Skin epidermis (tissue), 12 donors: ENCODE measurements at regions not wholly inside any gene's neighbourhood (a gene's known extent, or its start where the extent isn't known, plus 50 kb on each side); places are given as distances from the start of the nearest gene placed in this dataset.
"Not testable (repeated sequence)": the region's sequence is repeated elsewhere in the genome, so short reads cannot be mapped to it uniquely, and the experiment has no call there.

Experiments used
- H3K27ac ChIP-seq, 21 experiments: fragments of 200-600 bp; sonication (generic) in 11 of 21; one replicate each; pipeline ENCODE4 v1.5.0; 2020; ENCODE audit warnings: mild to moderate bottlenecking in 3 of 21, inconsistent platforms in 2 of 21, moderate library complexity in 2 of 21
- H3K4me3 ChIP-seq, 7 experiments: fragments of 200-600 bp; sonication (generic) in 2 of 7; one replicate each; pipeline ENCODE4 v1.5.0; 2020; ENCODE audit warnings: inconsistent platforms in 2 of 7, mild to moderate bottlenecking in 2 of 7, moderate library complexity in 1 of 7

- no peak overlapping the region for H3K27ac ChIP-seq
- H3K4me3 ChIP-seq: no peak overlapping the region
Measured at GRCh38 chr18:78818961-78819360, 160.7 kb upstream of the SALL3 start.

- H3K27ac ChIP-seq: no peak overlapping the region
Measured at GRCh38 chr18:78820161-78820834, 159.3 kb upstream of the SALL3 start.

GRCh38 chr18:78821396-78821795, 158.2 kb upstream of the SALL3 start:
- Histone ChIP-seq H3K27ac (no peak overlapping the region), H3K4me3 (no peak overlapping the region)

More at GRCh38 chr18:78820161-78820834, 159.3 kb upstream of the SALL3 start:
- H3K4me3 ChIP-seq: no peak overlapping the region

- Histone ChIP-seq H3K27ac (no peak overlapping the region), H3K4me3 (no peak overlapping the region)
Measured at GRCh38 chr18:78822171-78822948, 157.3 kb upstream of the SALL3 start.

- H3K27ac ChIP-seq: no peak overlapping the region
- H3K4me3 ChIP-seq: no peak overlapping the region
Measured at GRCh38 chr18:78822949-78823285, 156.7 kb upstream of the SALL3 start.

- Histone ChIP-seq H3K27ac (no peak overlapping the region), H3K4me3 (no peak overlapping the region)
Measured at GRCh38 chr18:78825168-78825567, 154.4 kb upstream of the SALL3 start.

GRCh38 chr18:78826631-78827030, 153.0 kb upstream of the SALL3 start:
- H3K27ac ChIP-seq: no peak overlapping the region
- H3K4me3 ChIP-seq: no peak overlapping the region

GRCh38 chr18:78827141-78827540, 152.5 kb upstream of the SALL3 start:
- Histone ChIP-seq H3K27ac (no peak overlapping the region), H3K4me3 (no peak overlapping the region)

GRCh38 chr18:78828131-78828530, 151.5 kb upstream of the SALL3 start:
- Histone ChIP-seq H3K4me3 (no peak overlapping the region), H3K27ac (no peak overlapping the region)

- H3K4me3 ChIP-seq: not testable (repeated sequence)
Measured at GRCh38 chr18:78829026-78829425, 150.6 kb upstream of the SALL3 start.

GRCh38 chr18:78830161-78830560, 149.5 kb upstream of the SALL3 start:
- no peak overlapping the region for H3K4me3 ChIP-seq
- H3K27ac ChIP-seq: no peak overlapping the region

More at GRCh38 chr18:78829026-78829425, 150.6 kb upstream of the SALL3 start:
- not testable (repeated sequence) for H3K27ac ChIP-seq

GRCh38 chr18:78830826-78831225, 148.8 kb upstream of the SALL3 start:
- no peak overlapping the region for H3K4me3 ChIP-seq
- H3K27ac ChIP-seq: no peak overlapping the region

- no peak overlapping the region for H3K4me3 ChIP-seq
- H3K27ac ChIP-seq: no peak overlapping the region
Measured at GRCh38 chr18:78831603-78832002, 148.0 kb upstream of the SALL3 start.

- no peak overlapping the region for H3K4me3 ChIP-seq
- H3K27ac ChIP-seq: no peak overlapping the region
Measured at GRCh38 chr18:78833833-78834232, 145.8 kb upstream of the SALL3 start.

GRCh38 chr18:78836838-78837237, 142.8 kb upstream of the SALL3 start:
- no peak overlapping the region for H3K4me3 ChIP-seq
- H3K27ac ChIP-seq: no peak overlapping the region

- H3K4me3 ChIP-seq: no peak overlapping the region
Measured at GRCh38 chr18:78837754-78838153, 141.9 kb upstream of the SALL3 start.

GRCh38 chr18:78838183-78838582, 141.4 kb upstream of the SALL3 start:
- Histone ChIP-seq H3K4me3 (no peak overlapping the region), H3K27ac (no peak overlapping the region)

More at GRCh38 chr18:78837754-78838153, 141.9 kb upstream of the SALL3 start:
- no peak overlapping the region for H3K27ac ChIP-seq

- Histone ChIP-seq H3K4me3 (no peak overlapping the region), H3K27ac (no peak overlapping the region)
Measured at GRCh38 chr18:78849046-78849445, 130.6 kb upstream of the SALL3 start.

- H3K27ac ChIP-seq: no peak overlapping the region
- H3K4me3 ChIP-seq: no peak overlapping the region
Measured at GRCh38 chr18:78849458-78849857, 130.2 kb upstream of the SALL3 start.

GRCh38 chr18:78853341-78853740, 126.3 kb upstream of the SALL3 start:
- no peak overlapping the region for H3K4me3 ChIP-seq
- H3K27ac ChIP-seq: no peak overlapping the region

GRCh38 chr18:78855188-78855587, 124.4 kb upstream of the SALL3 start:
- Histone ChIP-seq H3K4me3 (no peak overlapping the region), H3K27ac (no peak overlapping the region)
